ENCODE measurements at regions not wholly inside any gene's neighbourhood (a gene's known extent, or its start where the extent isn't known, plus 50 kb on each side); places are given as distances from the start of the nearest gene placed in this dataset.
"Not testable (repeated sequence)": the region's sequence is repeated elsewhere in the genome, so short reads cannot be mapped to it uniquely, and the experiment has no call there.

DNA sequence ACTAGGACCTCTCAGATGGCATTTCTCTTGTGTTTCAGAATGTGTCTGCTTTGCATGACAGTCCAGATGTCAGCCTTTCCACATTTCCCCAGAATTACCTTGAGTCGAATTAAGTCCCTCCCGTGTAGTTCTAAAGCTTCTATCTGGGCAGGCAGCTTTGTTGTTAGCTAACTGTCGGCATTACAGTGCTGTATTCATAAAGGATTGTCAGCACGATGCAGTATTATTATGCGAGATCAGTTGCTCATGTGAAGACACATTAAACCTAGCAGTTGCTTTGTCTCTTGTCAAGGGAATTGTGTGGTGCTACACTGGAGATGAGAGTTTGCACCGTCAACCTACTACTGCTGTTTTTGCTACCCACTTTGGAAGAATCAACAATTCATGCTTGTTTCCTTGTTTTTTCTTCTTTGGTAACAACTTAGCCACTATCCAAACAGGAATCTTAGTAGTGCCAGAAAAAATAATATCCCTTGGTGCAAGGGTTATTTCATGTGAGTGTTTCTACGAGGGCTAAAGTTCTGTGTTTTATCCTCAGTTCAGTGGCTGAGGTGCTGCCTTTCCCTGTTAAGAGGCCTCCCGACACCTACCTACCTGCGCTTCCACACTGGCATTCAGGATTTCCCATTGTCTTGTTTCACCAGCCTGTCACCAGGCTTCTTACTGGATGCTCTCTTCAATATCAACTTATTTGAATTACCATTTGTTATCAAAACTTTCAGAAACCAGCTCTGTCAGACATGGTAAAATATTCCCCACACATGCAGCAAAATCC, 297.9 kb upstream of the G2E3 start:
- no peak for DNase-seq (ENCODE audit: low read depth, low spot score)

DNA sequence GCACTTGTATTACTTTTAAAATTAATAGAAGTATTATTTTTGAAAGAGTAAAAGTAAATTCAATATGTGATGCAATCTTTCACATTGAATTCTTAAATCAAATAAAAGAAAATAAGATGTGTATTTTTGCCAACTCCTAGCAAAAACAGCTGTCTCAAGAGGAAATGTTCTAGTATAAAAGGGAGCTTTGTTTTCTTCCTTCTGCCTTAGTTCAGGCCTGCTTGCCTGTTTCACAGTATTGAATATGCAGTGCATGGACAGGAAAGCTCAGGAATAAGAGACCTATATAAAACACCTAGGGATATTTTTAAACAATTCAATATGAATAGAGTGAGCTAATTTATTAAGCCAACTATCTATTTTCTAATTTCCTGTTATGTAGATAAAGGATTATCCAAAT, 294.8 kb upstream of the G2E3 start:
- no peak for DNase-seq (ENCODE audit: low read depth, low spot score)

DNA sequence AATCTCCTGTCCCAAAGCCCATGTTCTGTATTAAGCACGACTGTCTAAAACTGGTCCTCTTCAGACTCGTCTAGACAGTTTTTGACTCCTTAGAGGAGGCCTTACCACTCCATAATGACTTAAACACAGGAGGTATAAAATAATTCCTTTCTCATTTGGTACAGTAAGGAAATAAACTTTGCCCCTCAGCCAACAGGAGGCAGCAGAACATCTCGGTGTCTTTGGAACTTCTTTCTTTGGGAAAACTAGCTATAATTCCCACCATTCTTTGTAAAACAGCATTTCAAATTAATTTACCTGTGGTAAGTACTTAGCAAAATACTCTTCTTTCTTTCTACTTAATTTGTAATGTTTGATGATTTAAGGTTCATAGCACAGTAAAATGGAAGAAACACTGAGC, 292.7 kb upstream of the G2E3 start:
- DNase-seq (ENCODE audit: low read depth, low spot score): no peak

DNA sequence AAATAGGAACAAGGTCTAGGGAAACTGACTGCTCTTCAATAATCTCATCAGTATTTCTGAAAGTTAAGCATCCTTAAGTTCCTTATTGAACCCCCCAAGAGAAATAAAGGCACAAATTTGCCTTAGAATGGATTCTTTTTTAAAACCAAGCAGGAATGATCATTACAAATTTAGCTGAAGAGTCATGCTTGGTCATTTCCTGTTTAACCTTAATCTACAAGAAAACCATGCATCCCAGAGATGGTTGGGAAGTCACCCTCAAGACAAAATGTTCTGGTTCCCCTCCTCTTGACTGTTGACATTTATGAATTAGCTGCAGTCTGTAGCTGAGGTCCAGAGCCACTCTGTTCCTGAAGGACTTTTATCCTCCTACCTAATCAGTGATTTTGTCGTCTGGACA, 291.8 kb upstream of the G2E3 start:
- no peak for DNase-seq (ENCODE audit: low read depth, low spot score)

DNA sequence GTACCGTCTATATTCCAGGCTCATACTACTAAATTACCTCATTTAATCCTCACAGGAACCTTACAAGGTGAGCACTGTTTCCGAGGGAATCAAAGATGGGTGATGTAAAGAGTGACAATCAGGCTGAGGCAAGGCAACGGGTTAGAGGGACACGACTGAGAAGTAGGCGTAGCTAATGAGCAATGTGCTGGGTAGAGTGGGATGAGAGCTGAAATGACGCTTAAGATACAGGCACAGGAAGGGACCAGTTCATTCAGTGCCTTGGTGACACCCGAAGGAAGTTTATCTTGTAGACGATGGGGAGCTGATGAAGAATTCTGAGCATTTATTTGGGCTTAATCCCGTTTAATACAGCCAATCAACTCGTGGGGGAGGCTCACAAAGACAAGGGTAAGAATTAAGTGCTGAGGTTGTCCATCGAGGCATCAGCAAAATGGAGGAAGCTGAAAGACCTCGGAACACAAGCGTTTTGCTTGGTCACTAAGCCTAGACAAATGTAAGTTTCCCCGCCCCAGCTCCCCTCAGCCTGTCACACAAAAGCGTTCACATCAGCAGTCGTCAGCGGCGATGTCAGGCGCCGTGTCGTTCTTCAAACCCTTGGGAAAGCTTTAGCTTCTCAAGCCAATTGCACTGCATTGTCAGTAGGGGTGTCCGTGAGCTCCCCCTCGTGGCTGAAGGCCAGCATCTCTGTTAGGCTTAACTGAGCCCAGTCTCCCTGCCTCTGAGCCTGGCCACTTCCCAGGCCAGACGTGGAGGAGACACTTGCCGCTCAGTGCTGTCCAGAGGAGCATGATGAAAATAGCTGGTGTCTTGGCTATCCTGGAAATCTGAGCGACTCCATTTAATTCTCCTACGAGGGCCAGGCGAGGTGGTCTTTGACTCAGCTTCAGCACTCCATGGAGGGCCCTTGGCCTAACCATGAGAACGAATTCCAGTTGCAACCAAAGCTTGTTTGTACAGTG, 288.5 kb upstream of the G2E3 start:
- peak; percentile 96 for DNase-seq (ENCODE audit: low read depth, low spot score)

DNA sequence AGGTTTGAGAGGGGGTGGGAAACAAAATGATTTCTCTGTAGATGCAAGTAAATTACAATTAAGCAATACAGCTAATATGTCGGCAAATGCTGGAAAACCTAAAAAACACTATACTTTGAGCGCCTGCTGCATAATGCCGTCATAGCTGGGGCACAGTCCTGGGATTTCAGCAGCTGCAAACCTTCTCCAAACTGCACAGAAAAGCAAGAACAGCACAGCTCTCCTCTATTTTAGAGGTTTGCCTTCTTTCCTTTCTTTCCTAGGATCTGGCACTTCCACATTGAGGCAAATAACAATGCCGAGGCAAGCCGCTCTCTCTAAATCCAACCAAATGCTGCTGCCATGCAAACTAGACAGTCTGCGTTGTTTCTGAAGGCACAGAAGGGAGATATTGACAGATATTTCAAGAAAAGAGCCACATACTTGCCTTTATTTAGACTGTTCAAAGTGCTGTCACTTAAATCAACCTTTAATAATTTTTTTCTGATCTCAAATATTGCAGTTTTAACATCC, 287.1 kb upstream of the G2E3 start:
- DNase-seq (ENCODE audit: low read depth, low spot score): no peak

DNA sequence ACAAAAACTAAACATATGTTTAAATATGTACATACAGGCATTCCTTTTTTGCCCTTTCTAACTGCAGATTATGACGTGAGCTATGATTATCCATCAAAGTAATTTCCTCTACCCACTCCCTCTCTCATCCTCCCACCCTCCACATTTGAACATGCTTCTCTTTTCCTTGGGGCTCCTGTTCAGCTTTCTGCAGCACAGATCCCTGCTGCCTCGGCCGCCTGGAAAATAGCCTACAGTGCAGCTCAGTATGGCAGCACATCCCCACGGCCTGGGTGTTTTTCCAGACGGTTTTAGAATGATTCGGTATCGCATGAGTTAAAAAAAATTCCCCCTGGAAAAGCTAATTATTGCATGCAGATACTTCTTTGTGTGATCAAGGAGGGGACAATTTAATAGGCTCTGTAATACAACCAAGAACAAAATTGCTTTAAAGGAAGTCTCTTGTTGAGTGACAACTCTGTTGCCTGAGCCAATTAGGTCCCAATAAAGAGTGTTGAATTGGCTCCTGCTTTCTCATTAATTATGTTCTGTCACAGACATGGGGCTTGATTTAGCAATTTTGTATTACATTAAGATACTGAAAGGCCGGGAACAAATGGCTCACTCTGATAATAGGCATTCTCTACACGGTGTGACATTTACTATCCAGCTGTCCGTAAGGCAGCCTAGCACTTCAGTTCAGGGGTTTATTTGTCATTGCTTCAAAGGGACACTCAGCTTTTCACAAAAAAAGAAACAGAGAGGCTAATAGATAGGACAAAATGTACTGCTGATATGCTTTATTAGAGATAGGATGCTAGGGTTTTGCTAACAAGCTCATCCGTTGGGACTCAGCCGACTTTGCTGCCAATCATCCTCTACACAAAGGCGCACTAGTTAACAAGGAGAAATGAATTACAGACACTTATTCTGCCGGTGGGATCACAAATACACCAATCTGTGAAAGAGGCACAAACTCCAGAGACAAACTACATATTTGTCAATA, 285.8 kb upstream of the G2E3 start:
- no peak for DNase-seq (ENCODE audit: low read depth, low spot score)

DNA sequence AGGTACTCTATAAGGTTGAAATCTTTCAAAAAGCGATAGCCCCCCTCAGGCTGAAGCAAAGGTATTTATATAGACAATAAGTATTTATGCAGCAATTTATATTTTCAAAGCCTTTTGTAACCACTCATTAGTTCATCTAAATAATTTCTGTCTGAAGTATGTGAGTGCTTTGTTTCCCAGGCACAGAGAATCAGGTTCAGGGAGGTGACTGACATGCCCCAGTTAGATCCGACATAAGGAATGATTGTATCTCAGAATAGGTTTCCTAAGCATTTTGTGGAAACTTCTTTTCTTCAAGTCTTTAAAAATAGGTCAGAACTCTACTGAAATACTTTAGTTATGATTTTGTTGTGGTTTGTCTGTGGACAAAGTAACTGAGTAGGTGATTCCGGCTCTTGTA, 283.4 kb upstream of the G2E3 start:
- no peak for DNase-seq (ENCODE audit: low read depth, low spot score)

DNA sequence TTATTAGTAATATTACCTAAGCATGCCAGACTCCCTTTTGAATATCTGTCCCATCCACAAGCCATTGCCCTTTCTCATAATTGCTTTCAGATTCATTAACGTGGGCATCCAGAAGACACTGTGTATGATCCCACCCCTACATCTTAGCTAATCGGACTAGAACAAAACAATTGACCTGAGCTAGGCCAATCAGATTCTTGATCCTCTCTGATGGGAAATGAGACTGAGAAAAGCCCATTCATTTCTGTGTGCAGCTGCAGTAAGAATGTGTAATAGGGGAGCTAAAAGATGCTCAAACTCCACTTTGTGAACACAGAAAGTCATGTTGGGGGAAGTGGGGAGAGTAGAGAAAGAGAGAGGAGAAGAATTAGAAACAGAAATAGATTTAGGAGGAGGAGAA, 281.7 kb upstream of the G2E3 start:
- no peak for DNase-seq (ENCODE audit: low read depth, low spot score)

DNA sequence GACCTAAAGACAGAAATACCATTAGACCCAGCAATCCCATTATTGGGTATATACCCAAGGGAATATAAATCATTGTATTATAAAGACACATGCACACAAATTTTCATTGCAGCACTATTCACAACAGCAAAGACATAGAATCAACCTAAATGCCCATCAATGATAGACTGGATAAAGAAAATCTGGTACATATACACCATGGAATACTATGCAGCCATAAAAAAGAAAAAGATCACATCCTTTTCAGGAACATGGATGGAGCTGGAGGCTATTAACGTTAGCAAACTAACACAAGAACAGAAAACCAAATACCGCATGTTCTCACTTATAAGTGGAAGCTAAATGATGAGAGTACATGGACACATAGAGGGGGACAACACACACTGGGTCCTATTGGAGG, 280.1 kb upstream of the G2E3 start:
- not testable (repeated sequence) for DNase-seq (ENCODE audit: low read depth, low spot score)

DNA sequence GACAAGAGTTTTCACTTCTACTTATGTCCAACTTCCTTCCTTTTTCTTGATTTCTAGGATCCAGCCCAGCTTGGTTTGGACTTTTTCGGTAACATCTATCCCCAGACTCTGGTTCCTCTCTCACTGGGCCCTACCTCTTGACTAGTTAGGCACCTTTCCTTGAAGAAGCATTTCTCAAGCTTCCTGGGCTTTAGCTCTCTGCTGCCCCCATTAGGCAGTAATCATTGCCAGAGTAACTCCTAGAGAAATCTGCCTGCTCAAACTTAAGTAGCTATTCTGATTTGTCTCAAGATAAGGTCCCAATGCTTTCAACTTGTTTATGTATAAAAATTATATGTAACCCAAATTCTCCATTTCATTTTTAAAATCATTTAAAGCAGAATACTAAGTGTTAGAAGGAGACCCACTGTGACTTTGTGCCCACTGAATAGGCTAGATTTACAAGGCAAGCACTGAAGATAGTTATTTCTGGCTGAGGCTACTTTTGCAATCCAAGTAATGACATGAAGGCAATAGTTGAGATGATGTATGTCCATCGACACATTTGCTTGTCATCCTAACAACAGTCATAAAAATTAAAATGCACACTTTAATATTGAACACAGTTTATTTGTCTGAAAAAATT, 275.0 kb upstream of the G2E3 start:
- DNase-seq (ENCODE audit: low read depth, low spot score): peak; percentile 59

DNA sequence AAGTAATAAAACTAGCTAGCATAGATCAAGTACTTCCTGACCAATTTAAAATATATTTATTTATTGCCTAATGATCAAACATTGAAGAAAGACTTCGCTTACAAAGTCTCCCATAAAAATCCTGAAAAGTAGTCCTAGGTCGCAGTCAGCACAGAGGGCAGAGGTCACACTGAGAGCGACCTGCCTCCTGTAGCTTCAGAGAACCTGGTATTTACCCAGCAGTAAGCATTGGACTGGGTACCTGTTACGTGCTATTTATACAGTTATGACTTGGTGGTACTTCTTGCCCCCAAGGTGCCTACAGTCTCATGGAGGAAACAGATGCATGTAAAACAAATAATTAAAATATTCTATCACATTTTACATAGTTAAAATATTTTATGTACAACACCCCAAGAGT, 274.1 kb upstream of the G2E3 start:
- no peak for DNase-seq (ENCODE audit: low read depth, low spot score)

DNA sequence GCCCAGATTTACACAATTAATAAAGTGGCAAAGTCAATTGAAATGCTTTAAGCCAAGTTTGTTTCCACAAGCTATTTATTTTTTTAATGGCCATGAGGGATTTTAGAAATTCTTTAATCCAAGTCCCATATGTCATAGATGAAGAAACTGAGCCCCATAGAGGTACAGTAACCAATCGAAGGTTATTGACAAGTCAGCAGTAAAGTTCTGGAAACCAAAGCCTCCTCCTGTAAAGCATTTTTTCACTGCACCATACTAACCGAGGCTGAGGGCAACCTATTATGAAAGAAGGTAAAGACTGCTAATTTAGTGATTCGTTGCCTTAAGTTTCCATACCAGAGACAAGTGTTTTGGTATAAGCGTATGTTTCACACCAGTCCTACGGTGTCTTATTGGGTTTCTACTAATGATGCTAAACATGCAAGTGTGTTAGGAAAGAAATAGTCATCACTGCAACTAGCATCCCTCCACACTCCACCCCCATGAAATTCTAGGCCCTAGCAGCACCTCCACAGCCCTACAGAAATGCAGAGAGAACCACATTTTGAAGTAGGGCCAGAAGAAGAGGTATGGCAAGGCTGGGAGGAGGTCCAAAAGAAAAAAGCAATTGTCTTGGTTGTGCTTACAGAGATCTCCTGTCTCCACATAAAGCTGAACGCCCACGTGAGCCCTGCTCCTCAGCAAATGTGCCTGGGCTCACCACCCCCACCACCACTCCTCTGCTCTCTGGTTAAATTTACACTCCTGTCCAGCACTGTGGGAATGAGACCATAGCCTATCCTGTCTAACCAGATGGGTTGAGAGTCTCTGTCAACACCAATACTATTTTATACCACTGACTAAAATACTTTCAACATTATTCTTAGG, 271.1 kb upstream of the G2E3 start:
- no peak for DNase-seq (ENCODE audit: low read depth, low spot score)

DNA sequence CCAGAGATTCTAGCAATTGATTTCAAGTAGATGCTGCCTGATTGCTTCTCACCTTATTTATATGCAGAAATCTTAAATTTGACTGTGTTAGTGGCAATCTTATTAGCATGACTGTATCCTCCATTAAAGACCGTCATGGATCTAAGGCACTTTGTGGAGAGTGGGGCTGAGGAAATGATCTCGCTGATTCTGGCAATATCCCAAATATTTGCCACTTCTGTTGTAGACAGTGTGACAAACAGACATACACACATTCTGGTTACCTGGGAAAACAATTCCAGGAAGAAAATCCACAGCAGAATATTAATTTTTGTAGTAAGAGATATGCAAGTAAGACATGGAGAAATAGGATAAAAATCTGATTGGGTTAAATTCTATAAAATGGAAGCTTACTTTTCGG, 269.0 kb upstream of the G2E3 start:
- no peak for DNase-seq (ENCODE audit: low read depth, low spot score)

DNA sequence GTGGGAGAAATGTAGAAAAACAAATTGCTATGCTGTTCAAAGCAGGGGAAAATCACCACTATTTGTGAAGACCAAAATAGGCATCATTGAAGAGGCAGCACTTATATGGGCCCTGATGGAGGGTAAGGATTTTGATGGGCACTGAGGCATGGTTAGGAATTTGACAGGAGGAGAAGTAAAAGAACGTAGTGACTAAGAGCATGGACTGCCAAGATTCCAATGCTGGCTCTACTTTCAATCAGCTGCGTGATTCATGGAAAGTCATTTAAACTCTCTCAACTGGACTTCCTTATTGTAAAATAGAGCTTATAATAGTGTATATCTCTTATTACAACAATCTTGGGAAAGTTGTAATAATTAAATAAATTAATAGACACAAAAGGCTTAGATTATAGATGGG, 267.7 kb upstream of the G2E3 start:
- DNase-seq (ENCODE audit: low read depth, low spot score): no peak

DNA sequence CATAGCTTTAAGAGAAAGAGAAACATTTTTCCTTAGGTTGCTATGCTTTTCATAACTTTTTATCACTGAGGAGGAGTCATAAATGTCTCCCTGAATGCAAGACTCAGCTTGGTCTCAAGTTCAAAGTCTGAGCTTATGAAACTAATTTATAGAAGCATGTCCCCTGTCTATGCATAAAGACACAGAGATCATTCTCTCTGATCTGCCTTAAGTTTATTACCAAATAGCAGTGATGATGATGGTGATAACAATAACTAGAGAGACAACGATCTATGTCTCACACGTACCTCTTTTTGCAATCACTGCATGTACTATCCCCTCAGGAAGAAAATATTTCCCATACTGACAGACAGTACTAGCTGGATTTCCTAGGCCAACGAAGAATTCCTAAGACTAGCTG, 266.4 kb upstream of the G2E3 start:
- DNase-seq (ENCODE audit: low read depth, low spot score): no peak

DNA sequence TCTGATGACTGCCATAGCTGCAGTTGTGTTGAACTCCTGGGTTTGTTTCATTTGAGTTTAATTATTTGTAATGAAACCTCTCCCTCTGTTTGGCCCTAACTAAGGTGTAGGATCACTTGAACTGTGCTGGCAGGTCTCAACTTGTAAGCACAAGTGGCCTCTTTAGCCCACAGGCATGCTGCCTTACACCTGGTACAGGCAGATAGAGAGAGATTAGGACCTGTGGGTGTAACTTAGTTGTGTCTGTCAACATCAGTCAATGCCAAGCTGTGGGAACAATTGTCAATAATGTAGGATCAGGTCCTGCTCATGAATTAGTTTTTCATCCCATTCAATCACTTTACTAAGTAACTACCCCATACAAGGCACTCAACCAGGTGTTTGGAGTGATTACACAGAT, 263.0 kb upstream of the G2E3 start:
- no peak for DNase-seq (ENCODE audit: low read depth, low spot score)

DNA sequence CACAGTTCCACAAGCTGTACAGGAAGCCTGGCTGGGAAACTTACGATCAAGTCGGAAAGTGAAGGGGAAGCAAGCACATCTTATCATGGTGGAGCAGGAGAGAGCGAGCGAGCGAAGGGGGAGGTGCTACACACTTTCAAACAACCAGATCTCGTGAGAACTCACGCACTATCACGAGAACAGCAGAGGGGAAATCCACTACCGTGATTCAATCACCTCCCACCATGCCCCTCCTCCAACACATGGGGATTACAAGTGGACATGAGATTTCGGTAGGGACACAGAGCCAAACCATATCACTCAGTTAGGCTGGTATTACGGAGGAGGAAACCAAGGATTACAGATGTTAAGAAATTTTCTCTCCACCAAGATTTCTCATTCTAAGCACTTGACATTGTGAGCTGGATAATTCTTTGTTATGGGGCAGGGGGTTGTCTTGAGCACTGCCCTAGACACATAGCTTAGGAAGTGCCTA, 262.0 kb upstream of the G2E3 start:
- no peak for DNase-seq (ENCODE audit: low read depth, low spot score)

DNA sequence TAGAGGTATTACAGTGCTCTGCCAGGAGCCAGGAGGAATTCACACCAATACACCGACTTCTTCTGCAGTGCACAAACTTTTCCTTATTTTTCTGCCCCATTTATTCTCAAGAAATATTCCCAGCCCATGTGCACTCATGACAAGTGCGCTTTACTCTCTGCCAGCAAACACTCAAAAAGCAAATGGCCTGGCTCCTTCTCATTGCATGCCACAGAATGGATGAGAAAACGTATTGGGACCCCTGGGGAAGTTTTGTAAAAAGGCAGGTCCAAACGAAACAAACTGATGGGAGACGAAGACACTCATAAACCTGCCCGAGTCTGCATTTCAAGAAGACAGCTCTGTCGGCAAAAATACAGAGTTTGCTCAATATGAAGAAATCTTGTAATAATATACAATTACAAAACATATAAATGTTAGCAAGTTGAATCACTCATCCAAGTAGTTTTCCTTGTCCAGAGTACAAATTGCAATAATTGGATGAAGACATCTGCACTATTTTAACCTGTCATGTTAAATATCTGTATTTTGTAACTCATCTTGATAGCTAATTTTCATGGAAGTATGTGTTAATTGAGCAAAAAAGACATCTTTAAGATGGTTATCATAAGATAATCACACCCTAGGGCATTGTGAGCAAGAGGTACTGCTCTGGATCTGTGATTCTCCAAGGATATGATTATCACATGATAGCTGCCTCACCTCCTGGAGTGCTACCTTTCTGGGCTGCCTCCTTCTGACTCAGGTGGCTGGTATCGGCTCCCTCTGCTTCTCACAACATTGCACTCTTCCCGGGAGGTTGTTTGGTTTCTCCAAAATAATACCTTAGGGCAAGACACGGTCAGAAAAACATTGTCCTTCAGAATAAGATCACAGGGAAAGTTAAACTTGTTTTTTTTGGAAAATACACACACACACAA, 260.8 kb upstream of the G2E3 start:
- DNase-seq (ENCODE audit: low read depth, low spot score): no peak
